GM23338 (cell line): ENCODE measurements at regions not wholly inside any gene's neighbourhood (a gene's known extent, or its start where the extent isn't known, plus 50 kb on each side); places are given as distances from the start of the nearest gene placed in this dataset.

Experiments used
- ATAC-seq: fragments of 200-7000 bp; cut with Tn5 transposase; 3 replicates; pipeline ENCODE4 v1.9.1; 2020
- DNase-seq: peaks from one replicate; pipeline ENCODE4 v3.0.0-alpha.2; 2015; ENCODE audit warnings: low spot score
- H2AFZ ChIP-seq: fragments of 200-600 bp; sonication (generic); 2 replicates; pipeline ENCODE4 v1.8.0; 2016; ENCODE audit warnings: antibody characterized with exemption, mild to moderate bottlenecking, moderate library complexity
- H3F3A ChIP-seq: fragments of 200-600 bp; sonication (generic); replicated peaks from 2 replicates; pipeline ENCODE4 v1.8.0; 2017; ENCODE audit warnings: antibody characterized with exemption, mixed run types, low read depth
- H3K27ac ChIP-seq: fragments of 200-600 bp; sonication (generic); 2 replicates; pipeline ENCODE4 v1.6.1; 2016; ENCODE audit warnings: low read depth
- H3K27me3 ChIP-seq: fragments of 200-600 bp; sonication (generic); 2 replicates; pipeline ENCODE4 v1.8.0; 2016; ENCODE audit warnings: mild to moderate bottlenecking, mixed run types, moderate library complexity; ENCODE audit not compliant: insufficient read depth
- H3K36me3 ChIP-seq: fragments of 200-600 bp; sonication (generic); 2 replicates; pipeline ENCODE4 v1.8.0; 2016; ENCODE audit warnings: mild to moderate bottlenecking; ENCODE audit not compliant: insufficient read depth
- H3K4me1 ChIP-seq: fragments of 200-600 bp; sonication (generic); 2 replicates; pipeline ENCODE4 v1.8.0; 2016; ENCODE audit warnings: mild to moderate bottlenecking, moderate library complexity; ENCODE audit not compliant: insufficient read depth
- H3K4me2 ChIP-seq: fragments of 200-600 bp; sonication (generic); 2 replicates; pipeline ENCODE4 v1.7.1; 2017; ENCODE audit warnings: mixed run types
- H3K4me3 ChIP-seq: fragments of 200-600 bp; sonication (generic); 2 replicates; pipeline ENCODE4 v1.6.1; 2016; ENCODE audit warnings: mixed run types
- H3K79me2 ChIP-seq: fragments of 200-600 bp; sonication (generic); replicated peaks from 2 replicates; pipeline ENCODE4 v1.8.0; 2017; ENCODE audit warnings: mild to moderate bottlenecking; ENCODE audit not compliant: insufficient read depth
- H3K9me2 ChIP-seq: fragments of 200-600 bp; sonication (generic); 2 replicates; pipeline ENCODE4 v1.8.0; 2017; ENCODE audit not compliant: insufficient read depth
- H4K20me1 ChIP-seq: fragments of 200-600 bp; sonication (generic); replicated peaks from 2 replicates; pipeline ENCODE4 v1.8.0; 2017; ENCODE audit warnings: mild to moderate bottlenecking; ENCODE audit not compliant: insufficient read depth
- H3K27ac Mint-ChIP-seq: 2 replicates; pipeline ENCODE4 v1.8.0; 2020; ENCODE audit warnings: inconsistent platforms, mild to moderate bottlenecking, moderate library complexity, mixed read lengths
- H3K27me3 Mint-ChIP-seq: 3 replicates; pipeline ENCODE4 v1.8.0; 2022; ENCODE audit warnings: low read depth, mild to moderate bottlenecking, moderate library complexity, mixed read lengths, inconsistent platforms; ENCODE audit not compliant: insufficient read depth, poor library complexity
- H3K36me3 Mint-ChIP-seq: 3 replicates; pipeline ENCODE4 v1.8.0; 2021; ENCODE audit warnings: low read depth, mild to moderate bottlenecking, inconsistent platforms, moderate library complexity, mixed read lengths
- H3K4me1 Mint-ChIP-seq: 3 replicates; pipeline ENCODE4 v1.8.0; 2020; ENCODE audit warnings: mild to moderate bottlenecking, inconsistent platforms, mixed read lengths
- H3K4me3 Mint-ChIP-seq: 3 replicates; pipeline ENCODE4 v1.8.0; 2021; ENCODE audit warnings: moderate library complexity, mild to moderate bottlenecking, inconsistent platforms, mixed read lengths
- H3K9me3 Mint-ChIP-seq: 3 replicates; pipeline ENCODE4 v1.8.0; 2020; ENCODE audit warnings: moderate library complexity, mild to moderate bottlenecking, inconsistent platforms, mixed read lengths
- CREB1 ChIP-seq: fragments of 250-450 bp; sonication (Bioruptor Pico); IDR thresholded peaks from 2 replicates; pipeline ENCODE4 v1.5.0; 2020; ENCODE audit warnings: low read depth, mild to moderate bottlenecking, moderate library complexity
- CTCF ChIP-seq, 2 experiments: fragments of 200-600 bp in 1 of 2; sonication (generic) in 1 of 2; conservative IDR thresholded peaks; 2 replicates each; pipeline versions ENCODE4 v1.5.1 to v1.6.1; 2016 to 2017; ENCODE audit warnings: antibody characterized with exemption in 2 of 2, low read depth in 2 of 2, mild to moderate bottlenecking in 2 of 2, moderate library complexity in 1 of 2
- ETS1 ChIP-seq: IDR thresholded peaks from 2 replicates; pipeline ENCODE4 v1.6.1; 2016; ENCODE audit warnings: antibody characterized with exemption
- EZH2 ChIP-seq: fragments of 200-600 bp; sonication (generic); IDR thresholded peaks from one replicate; pipeline ENCODE4 v1.8.0; 2017; ENCODE audit warnings: antibody characterized with exemption, mild to moderate bottlenecking, low read depth; ENCODE audit not compliant: unreplicated experiment
- EZH2phosphoT487 ChIP-seq: fragments of 200-600 bp; sonication (generic); IDR thresholded peaks from one replicate; pipeline ENCODE4 v1.8.1; 2018; ENCODE audit warnings: antibody characterized with exemption; ENCODE audit not compliant: unreplicated experiment
- JUNB ChIP-seq: IDR thresholded peaks from one replicate; pipeline ENCODE4 v1.6.1; 2016; ENCODE audit warnings: antibody characterized with exemption; ENCODE audit not compliant: unreplicated experiment
- NANOG ChIP-seq: IDR thresholded peaks from 2 replicates; pipeline ENCODE4 v1.6.1; 2016; ENCODE audit warnings: antibody characterized with exemption, borderline replicate concordance
- POLR2AphosphoS5 ChIP-seq: IDR thresholded peaks from 2 replicates; pipeline ENCODE4 v1.6.1; 2016; ENCODE audit warnings: antibody characterized with exemption, low read depth
- REST ChIP-seq: IDR thresholded peaks from one replicate; pipeline ENCODE4 v1.6.1; 2018; ENCODE audit warnings: antibody characterized with exemption; ENCODE audit not compliant: unreplicated experiment
- STAT1 ChIP-seq: IDR thresholded peaks from one replicate; pipeline ENCODE4 v1.6.1; 2016; ENCODE audit warnings: antibody characterized with exemption; ENCODE audit not compliant: unreplicated experiment
- ZNF114 ChIP-seq: fragments of 250-450 bp; sonication (Bioruptor Pico); IDR thresholded peaks from 2 replicates; pipeline ENCODE4 v1.5.0; 2020; ENCODE audit warnings: mild to moderate bottlenecking, moderate library complexity
- ZNF331 ChIP-seq: fragments of 250-450 bp; sonication (Bioruptor Pico); IDR thresholded peaks from 2 replicates; pipeline ENCODE4 v1.5.0; 2020; ENCODE audit warnings: low read depth, mild to moderate bottlenecking, moderate library complexity
- ZNF462 ChIP-seq: fragments of 250-450 bp; sonication (Bioruptor Pico); IDR thresholded peaks from 2 replicates; pipeline ENCODE4 v1.5.0; 2020; ENCODE audit warnings: mild to moderate bottlenecking, moderate library complexity

- Histone ChIP-seq H3K4me1 (no peaks in the 10 kb centered on the region), H3K27me3 (no peaks in the 10 kb centered on the region), H2AFZ (no peak overlapping the region), H3K27ac (no peak overlapping the region), H3K4me2 (no peak overlapping the region), H3K9me2 (no peaks in the 10 kb centered on the region), H3K79me2 (no peaks in the 10 kb centered on the region), H3K4me3 (no peak overlapping the region), H4K20me1 (no peaks in the 10 kb centered on the region), H3F3A (no peaks in the 10 kb centered on the region), H3K36me3 (no peaks in the 10 kb centered on the region)
- ATAC-seq, result no peak
- TF ChIP-seq REST, result no peak
- TF ChIP-seq ETS1, result no peak
- TF ChIP-seq CTCF (conservative IDR thresholded peaks at IDR 0.05; ENCODE audit: low read depth in 2 of 2), result no peak
- TF ChIP-seq ZNF114 (CRISPR knock-in tag), result no peak
- no peak for TF ChIP-seq ZNF462 (CRISPR knock-in tag)
- TF ChIP-seq POLR2AphosphoS5, result no peak
- no peak for TF ChIP-seq EZH2
- TF ChIP-seq ZNF331 (CRISPR knock-in tag), result no peak
- no peak for TF ChIP-seq CREB1 (CRISPR knock-in tag)
- TF ChIP-seq STAT1, result no peak
- no peak for TF ChIP-seq JUNB
- no peak for TF ChIP-seq EZH2phosphoT487
- no peak for TF ChIP-seq NANOG
- Mint-ChIP-seq H3K9me3 (no peaks in the 10 kb centered on the region), H3K27me3 (peaks cover 1% of the 10 kb centered on the region), H3K27ac (no peak overlapping the region), H3K36me3 (no peaks in the 10 kb centered on the region), H3K4me3 (no peak overlapping the region), H3K4me1 (peaks cover 3% of the 10 kb centered on the region; the same call in 2 of the 3 replicates)
- DNase-seq, result no peak
Measured at GRCh38 chr20:17109307-17109706, 117.5 kb upstream of the PCSK2 start.
